Fibroblast of pulmonary artery (primary cell): ENCODE measurements at regions not wholly inside any gene's neighbourhood (a gene's known extent, or its start where the extent isn't known, plus 50 kb on each side); places are given as distances from the start of the nearest gene placed in this dataset.

ENCODE experiments used
- DNase-seq: peaks from one replicate; pipeline ENCODE4 v3.0.0-alpha.2; 2010; ENCODE audit warnings: low read depth
- H3K4me3 ChIP-seq: replicated peaks from 2 replicates; pipeline ENCODE4 v1.5.1; 2011; ENCODE audit warnings: low read depth, mild to moderate bottlenecking, control low read depth, low read length, moderate library complexity
- TF ChIP-seq, protein P1 (sequence below): IDR thresholded peaks from 2 replicates; pipeline ENCODE4 v1.5.1; 2011; ENCODE audit warnings: mild to moderate bottlenecking, control low read depth, low read length, inconsistent platforms; ENCODE audit errors: missing control alignments

DNA sequence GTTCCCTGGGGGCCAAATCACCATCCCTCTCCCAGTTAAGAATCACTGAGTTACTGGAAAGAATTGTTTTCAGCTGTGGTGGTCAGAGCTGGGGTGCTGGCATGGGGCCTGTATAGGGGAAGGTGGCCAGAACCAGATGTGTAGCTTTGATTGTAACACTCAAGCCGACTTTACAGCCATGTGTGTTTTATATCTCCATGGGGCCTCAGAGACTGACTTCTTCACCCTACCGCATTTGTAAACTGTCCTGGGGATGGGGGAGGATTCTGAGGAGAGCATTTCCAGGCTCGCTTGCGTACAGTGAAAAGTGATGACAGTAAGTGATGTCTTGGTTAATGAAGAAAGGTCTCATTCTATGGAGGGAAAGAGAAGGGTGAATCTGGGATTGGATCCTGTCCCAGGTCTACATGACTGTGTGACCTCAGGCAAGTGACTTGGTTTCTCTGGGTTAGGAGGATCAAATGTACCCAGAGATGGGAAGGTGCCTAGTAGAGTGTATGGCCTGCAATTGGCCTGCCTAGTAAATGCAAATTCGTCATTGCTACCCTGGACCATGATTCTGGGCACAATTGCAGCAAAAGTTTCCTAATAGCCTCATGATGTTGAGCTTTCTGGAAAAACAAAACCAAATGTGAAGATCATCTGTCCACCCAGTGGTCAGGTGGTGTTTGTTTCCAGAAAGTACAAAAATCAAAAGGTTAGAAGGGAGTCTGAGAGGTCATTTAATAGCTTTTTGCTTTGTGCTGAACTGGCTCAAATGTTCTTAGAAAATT is 49.7 kb upstream of the RCC2 start:
- DNase-seq, result peak; percentile 15
- TF ChIP-seq, protein P1, sequence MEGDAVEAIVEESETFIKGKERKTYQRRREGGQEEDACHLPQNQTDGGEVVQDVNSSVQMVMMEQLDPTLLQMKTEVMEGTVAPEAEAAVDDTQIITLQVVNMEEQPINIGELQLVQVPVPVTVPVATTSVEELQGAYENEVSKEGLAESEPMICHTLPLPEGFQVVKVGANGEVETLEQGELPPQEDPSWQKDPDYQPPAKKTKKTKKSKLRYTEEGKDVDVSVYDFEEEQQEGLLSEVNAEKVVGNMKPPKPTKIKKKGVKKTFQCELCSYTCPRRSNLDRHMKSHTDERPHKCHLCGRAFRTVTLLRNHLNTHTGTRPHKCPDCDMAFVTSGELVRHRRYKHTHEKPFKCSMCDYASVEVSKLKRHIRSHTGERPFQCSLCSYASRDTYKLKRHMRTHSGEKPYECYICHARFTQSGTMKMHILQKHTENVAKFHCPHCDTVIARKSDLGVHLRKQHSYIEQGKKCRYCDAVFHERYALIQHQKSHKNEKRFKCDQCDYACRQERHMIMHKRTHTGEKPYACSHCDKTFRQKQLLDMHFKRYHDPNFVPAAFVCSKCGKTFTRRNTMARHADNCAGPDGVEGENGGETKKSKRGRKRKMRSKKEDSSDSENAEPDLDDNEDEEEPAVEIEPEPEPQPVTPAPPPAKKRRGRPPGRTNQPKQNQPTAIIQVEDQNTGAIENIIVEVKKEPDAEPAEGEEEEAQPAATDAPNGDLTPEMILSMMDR, result no peak
- no peak overlapping the region for H3K4me3 ChIP-seq
